ENCODE measurements at regions not wholly inside any gene's neighbourhood (a gene's known extent, or its start where the extent isn't known, plus 50 kb on each side); places are given as distances from the start of the nearest gene placed in this dataset.

DNA sequence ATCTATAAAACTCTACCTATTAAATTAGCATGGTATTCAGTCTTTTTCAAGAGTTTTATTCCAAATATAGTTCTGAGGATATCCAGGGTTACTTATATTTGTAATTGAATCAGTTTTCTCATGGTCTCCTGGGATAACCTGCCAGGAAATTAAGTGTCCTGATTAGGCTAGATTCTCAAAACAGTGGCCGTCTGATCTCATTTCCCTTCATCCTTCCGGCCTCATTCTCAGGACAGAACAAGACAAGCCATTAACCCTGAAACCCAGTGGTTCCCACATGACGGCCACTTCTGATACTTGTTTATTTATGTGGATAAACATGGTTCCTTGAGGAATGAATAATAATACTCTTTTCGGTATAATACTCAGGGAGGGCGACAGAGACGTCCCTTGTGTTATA, 417.6 kb upstream of the POT1 start:
- TF ChIP-seq, protein P1, sequence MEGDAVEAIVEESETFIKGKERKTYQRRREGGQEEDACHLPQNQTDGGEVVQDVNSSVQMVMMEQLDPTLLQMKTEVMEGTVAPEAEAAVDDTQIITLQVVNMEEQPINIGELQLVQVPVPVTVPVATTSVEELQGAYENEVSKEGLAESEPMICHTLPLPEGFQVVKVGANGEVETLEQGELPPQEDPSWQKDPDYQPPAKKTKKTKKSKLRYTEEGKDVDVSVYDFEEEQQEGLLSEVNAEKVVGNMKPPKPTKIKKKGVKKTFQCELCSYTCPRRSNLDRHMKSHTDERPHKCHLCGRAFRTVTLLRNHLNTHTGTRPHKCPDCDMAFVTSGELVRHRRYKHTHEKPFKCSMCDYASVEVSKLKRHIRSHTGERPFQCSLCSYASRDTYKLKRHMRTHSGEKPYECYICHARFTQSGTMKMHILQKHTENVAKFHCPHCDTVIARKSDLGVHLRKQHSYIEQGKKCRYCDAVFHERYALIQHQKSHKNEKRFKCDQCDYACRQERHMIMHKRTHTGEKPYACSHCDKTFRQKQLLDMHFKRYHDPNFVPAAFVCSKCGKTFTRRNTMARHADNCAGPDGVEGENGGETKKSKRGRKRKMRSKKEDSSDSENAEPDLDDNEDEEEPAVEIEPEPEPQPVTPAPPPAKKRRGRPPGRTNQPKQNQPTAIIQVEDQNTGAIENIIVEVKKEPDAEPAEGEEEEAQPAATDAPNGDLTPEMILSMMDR (IDR thresholded peaks at IDR 0.05; ENCODE audit: insufficient read depth, low read length, poor library complexity, severe bottlenecking) = no peak
- no peak for TF ChIP-seq EZH2phosphoT487 (conservative IDR thresholded peaks at IDR 0.05; ENCODE audit: low read length)
